Neural cell (in vitro differentiated cells): ENCODE measurements at regions not wholly inside any gene's neighbourhood (a gene's known extent, or its start where the extent isn't known, plus 50 kb on each side); places are given as distances from the start of the nearest gene placed in this dataset.

Experiments
- H2AFZ ChIP-seq: fragments of 200-600, 300-800 bp; sonication (generic), shearing (Covaris generic); 2 replicates; pipeline ENCODE4 v1.6.0; 2014; ENCODE audit warnings: low read depth, mild to moderate bottlenecking, antibody characterized with exemption, low read length, moderate library complexity
- H3F3A ChIP-seq: fragments of 200-600 bp; shearing (Covaris generic); 2 replicates; pipeline ENCODE4 v1.6.1; 2016; ENCODE audit warnings: mild to moderate bottlenecking, moderate library complexity, mixed read lengths, antibody characterized with exemption, low read length; ENCODE audit not compliant: insufficient read depth, poor library complexity, severe bottlenecking
- H3K27ac ChIP-seq: fragments of 200-600, 300-800 bp; sonication (generic), shearing (Covaris generic); 2 replicates; pipeline ENCODE4 v1.5.1; 2014; ENCODE audit warnings: mild to moderate bottlenecking, low read length, moderate library complexity
- H3K27me3 ChIP-seq: fragments of 300-800, 200-600 bp; sonication (generic), shearing (Covaris generic); 2 replicates; pipeline ENCODE4 v1.6.0; 2014; ENCODE audit warnings: mild to moderate bottlenecking, low read depth, low read length, moderate library complexity; ENCODE audit not compliant: insufficient read depth
- H3K36me3 ChIP-seq: fragments of 300-800, 200-600 bp; sonication (generic), shearing (Covaris generic); 2 replicates; pipeline ENCODE4 v1.5.1; 2014; ENCODE audit warnings: mild to moderate bottlenecking, antibody characterized with exemption, low read length, moderate library complexity; ENCODE audit not compliant: insufficient read depth
- H3K4me2 ChIP-seq: fragments of 300-800, 200-600 bp; sonication (generic), shearing (Covaris generic); 2 replicates; pipeline ENCODE4 v1.6.0; 2014; ENCODE audit warnings: mild to moderate bottlenecking, low read length
- H3K4me3 ChIP-seq: fragments of 300-800, 200-600 bp; sonication (generic), shearing (Covaris generic); 2 replicates; pipeline ENCODE4 v1.5.1; 2014; ENCODE audit warnings: mild to moderate bottlenecking, low read length, moderate library complexity
- H3K79me2 ChIP-seq: fragments of 200-600 bp; shearing (Covaris generic); replicated peaks from 2 replicates; pipeline ENCODE4 v1.6.0; 2014; ENCODE audit warnings: mild to moderate bottlenecking, low read length, moderate library complexity; ENCODE audit not compliant: insufficient read depth
- H3K9ac ChIP-seq: fragments of 300-800, 200-600 bp; sonication (generic), shearing (Covaris generic); 2 replicates; pipeline ENCODE4 v1.6.1; 2016; ENCODE audit warnings: mild to moderate bottlenecking, low read length, mixed read lengths
- H3K9me2 ChIP-seq: fragments of 200-600 bp; shearing (Covaris generic); 2 replicates; pipeline ENCODE4 v1.6.1; 2016; ENCODE audit warnings: mild to moderate bottlenecking, low read length, mixed read lengths; ENCODE audit not compliant: insufficient read depth
- H3K9me3 ChIP-seq: fragments of 200-600, 300-800 bp; sonication (generic), shearing (Covaris generic); 2 replicates; pipeline ENCODE4 v1.6.1; 2016; ENCODE audit warnings: mild to moderate bottlenecking, mixed run types, low read length, moderate library complexity, mixed read lengths
- H4K20me1 ChIP-seq: fragments of 200-600 bp; shearing (Covaris generic); 2 replicates; pipeline ENCODE4 v1.6.1; 2016; ENCODE audit warnings: mild to moderate bottlenecking, mixed run types; ENCODE audit not compliant: insufficient read depth
- RAD21 ChIP-seq: fragments of 450-650 bp; conservative IDR thresholded peaks from 2 replicates; pipeline ENCODE4 v1.6.1; 2014; ENCODE audit warnings: antibody characterized with exemption, mild to moderate bottlenecking, moderate library complexity
- TAF1 ChIP-seq: IDR thresholded peaks from 2 replicates; pipeline ENCODE4 v1.6.1; 2012; ENCODE audit warnings: low read depth
- TF ChIP-seq, protein P1 (sequence below): fragments of 450-650 bp; IDR thresholded peaks from 2 replicates; pipeline ENCODE4 v1.5.1; 2014; ENCODE audit warnings: antibody characterized with exemption, mild to moderate bottlenecking, moderate library complexity; ENCODE audit not compliant: poor library complexity, severe bottlenecking
- TF ChIP-seq, protein P2 (sequence below): IDR thresholded peaks from 2 replicates; pipeline ENCODE4 v1.6.1; 2012; ENCODE audit warnings: borderline replicate concordance

DNA sequence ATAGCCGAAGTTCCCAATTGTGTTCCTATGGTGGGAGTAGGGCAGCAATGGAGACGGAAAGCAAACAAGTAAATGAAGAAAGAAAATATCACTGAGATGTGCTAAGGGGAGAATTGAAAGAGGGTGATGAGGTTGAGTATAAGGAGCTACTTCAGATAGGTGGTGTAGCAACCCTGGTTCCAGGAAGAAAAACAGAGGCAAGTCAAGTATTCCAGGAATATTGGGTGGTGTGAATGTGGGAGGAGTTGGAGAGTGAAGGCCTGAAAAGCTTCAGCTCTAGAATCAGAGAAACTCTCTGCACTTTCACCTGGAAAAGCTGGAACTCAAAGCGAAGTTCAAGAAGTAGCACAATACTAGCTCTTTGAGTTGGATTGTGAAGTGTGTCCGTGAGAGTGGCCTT is 342.1 kb downstream of the TLE4 start:
- no peaks in the 10 kb centered on the region for H3K36me3 ChIP-seq
- H3K79me2 ChIP-seq: no peaks in the 10 kb centered on the region
- H4K20me1 ChIP-seq: no peaks in the 10 kb centered on the region
- no peak overlapping the region for H3K27ac ChIP-seq
- H3K9me2 ChIP-seq: no peaks in the 10 kb centered on the region
- TF ChIP-seq RAD21: no peak
- TF ChIP-seq, protein P1, sequence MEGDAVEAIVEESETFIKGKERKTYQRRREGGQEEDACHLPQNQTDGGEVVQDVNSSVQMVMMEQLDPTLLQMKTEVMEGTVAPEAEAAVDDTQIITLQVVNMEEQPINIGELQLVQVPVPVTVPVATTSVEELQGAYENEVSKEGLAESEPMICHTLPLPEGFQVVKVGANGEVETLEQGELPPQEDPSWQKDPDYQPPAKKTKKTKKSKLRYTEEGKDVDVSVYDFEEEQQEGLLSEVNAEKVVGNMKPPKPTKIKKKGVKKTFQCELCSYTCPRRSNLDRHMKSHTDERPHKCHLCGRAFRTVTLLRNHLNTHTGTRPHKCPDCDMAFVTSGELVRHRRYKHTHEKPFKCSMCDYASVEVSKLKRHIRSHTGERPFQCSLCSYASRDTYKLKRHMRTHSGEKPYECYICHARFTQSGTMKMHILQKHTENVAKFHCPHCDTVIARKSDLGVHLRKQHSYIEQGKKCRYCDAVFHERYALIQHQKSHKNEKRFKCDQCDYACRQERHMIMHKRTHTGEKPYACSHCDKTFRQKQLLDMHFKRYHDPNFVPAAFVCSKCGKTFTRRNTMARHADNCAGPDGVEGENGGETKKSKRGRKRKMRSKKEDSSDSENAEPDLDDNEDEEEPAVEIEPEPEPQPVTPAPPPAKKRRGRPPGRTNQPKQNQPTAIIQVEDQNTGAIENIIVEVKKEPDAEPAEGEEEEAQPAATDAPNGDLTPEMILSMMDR: no peak
- TF ChIP-seq, protein P2, sequence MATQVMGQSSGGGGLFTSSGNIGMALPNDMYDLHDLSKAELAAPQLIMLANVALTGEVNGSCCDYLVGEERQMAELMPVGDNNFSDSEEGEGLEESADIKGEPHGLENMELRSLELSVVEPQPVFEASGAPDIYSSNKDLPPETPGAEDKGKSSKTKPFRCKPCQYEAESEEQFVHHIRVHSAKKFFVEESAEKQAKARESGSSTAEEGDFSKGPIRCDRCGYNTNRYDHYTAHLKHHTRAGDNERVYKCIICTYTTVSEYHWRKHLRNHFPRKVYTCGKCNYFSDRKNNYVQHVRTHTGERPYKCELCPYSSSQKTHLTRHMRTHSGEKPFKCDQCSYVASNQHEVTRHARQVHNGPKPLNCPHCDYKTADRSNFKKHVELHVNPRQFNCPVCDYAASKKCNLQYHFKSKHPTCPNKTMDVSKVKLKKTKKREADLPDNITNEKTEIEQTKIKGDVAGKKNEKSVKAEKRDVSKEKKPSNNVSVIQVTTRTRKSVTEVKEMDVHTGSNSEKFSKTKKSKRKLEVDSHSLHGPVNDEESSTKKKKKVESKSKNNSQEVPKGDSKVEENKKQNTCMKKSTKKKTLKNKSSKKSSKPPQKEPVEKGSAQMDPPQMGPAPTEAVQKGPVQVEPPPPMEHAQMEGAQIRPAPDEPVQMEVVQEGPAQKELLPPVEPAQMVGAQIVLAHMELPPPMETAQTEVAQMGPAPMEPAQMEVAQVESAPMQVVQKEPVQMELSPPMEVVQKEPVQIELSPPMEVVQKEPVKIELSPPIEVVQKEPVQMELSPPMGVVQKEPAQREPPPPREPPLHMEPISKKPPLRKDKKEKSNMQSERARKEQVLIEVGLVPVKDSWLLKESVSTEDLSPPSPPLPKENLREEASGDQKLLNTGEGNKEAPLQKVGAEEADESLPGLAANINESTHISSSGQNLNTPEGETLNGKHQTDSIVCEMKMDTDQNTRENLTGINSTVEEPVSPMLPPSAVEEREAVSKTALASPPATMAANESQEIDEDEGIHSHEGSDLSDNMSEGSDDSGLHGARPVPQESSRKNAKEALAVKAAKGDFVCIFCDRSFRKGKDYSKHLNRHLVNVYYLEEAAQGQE: no peak
- H3K9me3 ChIP-seq: no peaks in the 10 kb centered on the region
- H3K9ac ChIP-seq: no peak overlapping the region
- H3F3A ChIP-seq: no peaks in the 10 kb centered on the region
- H3K27me3 ChIP-seq: no peaks in the 10 kb centered on the region
- H2AFZ ChIP-seq: no peak overlapping the region
- no peak overlapping the region for H3K4me2 ChIP-seq
- no peak overlapping the region for H3K4me3 ChIP-seq

DNA sequence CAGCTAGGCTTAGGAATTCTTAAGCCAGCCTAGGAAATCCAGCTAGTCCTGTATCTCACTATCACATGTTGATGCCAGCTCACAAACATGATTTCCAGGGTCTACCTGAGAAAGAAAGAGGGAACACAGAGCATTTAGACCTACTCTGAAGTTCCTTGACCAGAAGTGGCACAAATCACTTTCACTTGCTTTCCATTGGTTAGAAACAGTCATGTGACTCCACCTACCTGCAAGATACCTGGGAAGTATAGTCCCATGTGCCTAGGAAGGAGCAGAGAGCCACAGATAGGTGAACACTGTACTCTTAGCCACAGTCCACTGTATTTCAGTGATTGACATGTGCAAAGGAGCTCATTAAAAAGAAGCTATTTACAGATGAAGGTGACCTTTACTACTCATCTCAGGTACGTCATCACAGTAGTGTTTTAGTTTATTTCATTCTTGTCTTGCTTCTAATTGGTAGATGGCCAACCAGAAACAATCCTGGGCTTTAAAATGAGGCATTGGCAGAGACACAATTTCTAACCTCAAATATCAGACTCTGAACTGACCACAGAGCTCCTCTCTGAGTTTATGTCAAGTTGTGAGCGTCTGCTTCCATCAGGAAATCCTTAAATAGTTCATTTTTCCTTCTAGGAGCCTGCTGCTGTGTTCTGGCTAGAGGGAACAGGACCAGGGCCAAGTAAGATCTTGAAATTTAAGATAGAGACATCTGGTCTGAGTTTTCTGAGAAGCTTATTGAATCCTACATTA is 340.7 kb downstream of the TLE4 start:
- H3K9ac ChIP-seq: no peak overlapping the region
- H3K27me3 ChIP-seq: no peaks in the 10 kb centered on the region
- no peaks in the 10 kb centered on the region for H3F3A ChIP-seq
- no peaks in the 10 kb centered on the region for H4K20me1 ChIP-seq
- H3K4me3 ChIP-seq: no peak overlapping the region
- no peak overlapping the region for H3K27ac ChIP-seq
- no peaks in the 10 kb centered on the region for H3K79me2 ChIP-seq
- no peaks in the 10 kb centered on the region for H3K9me2 ChIP-seq
- no peaks in the 10 kb centered on the region for H3K9me3 ChIP-seq
- H3K4me2 ChIP-seq: no peak overlapping the region
- TF ChIP-seq, protein P2: no peak
- TF ChIP-seq TAF1: no peak
- H2AFZ ChIP-seq: no peak overlapping the region
- H3K36me3 ChIP-seq: no peaks in the 10 kb centered on the region
